Keratinocyte (primary cell): ENCODE measurements at regions not wholly inside any gene's neighbourhood (a gene's known extent, or its start where the extent isn't known, plus 50 kb on each side); places are given as distances from the start of the nearest gene placed in this dataset.

Experiments used
- DNase-seq: peaks from one replicate; pipeline ENCODE4 v3.0.0-alpha.2; 2011; ENCODE audit warnings: low read depth, missing footprints, low spot score
- FAIRE-seq: peaks from 2 replicates; lab custom pipeline; 2011; peaks lifted over from hg19 to GRCh38; lab: Jason Lieb, UNC
- H2AFZ ChIP-seq: 2 replicates; pipeline ENCODE4 v1.6.0; 2012; ENCODE audit warnings: low read length, control low read depth, inconsistent platforms; ENCODE audit not compliant: control insufficient read depth
- H3K27ac ChIP-seq: 2 replicates; pipeline ENCODE4 v1.5.1; 2011; ENCODE audit warnings: low read length; ENCODE audit not compliant: control insufficient read depth, insufficient read depth
- H3K27me3 ChIP-seq: 3 replicates; pipeline ENCODE4 v1.6.0; 2011; ENCODE audit warnings: low read length; ENCODE audit not compliant: control insufficient read depth, insufficient read depth; ENCODE audit errors: extremely low read depth
- H3K36me3 ChIP-seq, 2 experiments: 2 replicates in 1 of 2; 3 replicates in 1 of 2; pipeline ENCODE4 v1.5.1; 2011; ENCODE audit warnings: low read length in 2 of 2, mild to moderate bottlenecking in 1 of 2; ENCODE audit not compliant: control insufficient read depth in 2 of 2, insufficient read depth in 2 of 2; ENCODE audit errors: extremely low read depth in 1 of 2
- H3K4me1 ChIP-seq: 3 replicates; pipeline ENCODE4 v1.5.1; 2011; ENCODE audit warnings: low read length; ENCODE audit not compliant: control insufficient read depth, insufficient read depth; ENCODE audit errors: extremely low read depth
- H3K4me2 ChIP-seq: 3 replicates; pipeline ENCODE4 v1.6.0; 2011; ENCODE audit warnings: low read depth, low read length; ENCODE audit not compliant: control insufficient read depth, insufficient read depth; ENCODE audit errors: extremely low read depth
- H3K4me3 ChIP-seq, 3 experiments: fragments of 200-600 bp in 1 of 3; sonication (generic) in 1 of 3; 2 replicates in 2 of 3; 3 replicates in 1 of 3; pipeline ENCODE4 v1.5.1; 2011 to 2016; ENCODE audit warnings: low read length in 3 of 3, mild to moderate bottlenecking in 3 of 3, control low read depth in 2 of 3, inconsistent platforms in 1 of 3, low read depth in 1 of 3, mixed read lengths in 1 of 3, mixed run types in 1 of 3, moderate library complexity in 1 of 3; ENCODE audit not compliant: control insufficient read depth in 2 of 3, insufficient read depth in 2 of 3; ENCODE audit errors: extremely low read depth in 1 of 3
- H3K79me2 ChIP-seq: 2 replicates; pipeline ENCODE4 v1.6.0; 2012; ENCODE audit warnings: low read length; ENCODE audit not compliant: control insufficient read depth, insufficient read depth
- H3K9ac ChIP-seq: 3 replicates; pipeline ENCODE4 v1.6.0; 2011; ENCODE audit warnings: low read length; ENCODE audit not compliant: control insufficient read depth, insufficient read depth; ENCODE audit errors: extremely low read depth
- H3K9me1 ChIP-seq: 3 replicates; pipeline ENCODE4 v1.6.0; 2011; ENCODE audit warnings: low read length; ENCODE audit not compliant: control insufficient read depth, insufficient read depth; ENCODE audit errors: extremely low read depth
- H3K9me3 ChIP-seq: 2 replicates; pipeline ENCODE4 v1.5.1; 2012; ENCODE audit warnings: low read depth, low read length; ENCODE audit not compliant: control insufficient read depth
- H4K20me1 ChIP-seq: 3 replicates; pipeline ENCODE4 v1.6.0; 2011; ENCODE audit warnings: low read length; ENCODE audit not compliant: control insufficient read depth, insufficient read depth; ENCODE audit errors: extremely low read depth
- EZH2 ChIP-seq: IDR thresholded peaks from one replicate; pipeline ENCODE4 v1.6.1; 2012; ENCODE audit warnings: inconsistent platforms, mild to moderate bottlenecking, low read length, moderate library complexity
- dilution Hi-C: fragments of 300-500 bp; cut with MboI; formaldehyde crosslinking; loops from one replicate; pipeline ENCODE4 v1.7.0; 2020; ENCODE audit warnings: low sequenced_read_pairs; ENCODE audit not compliant: extremely low pct_ligation_motif_present
- TF ChIP-seq, protein P1 (sequence below), 3 experiments: IDR thresholded peaks in 1 of 3; conservative IDR thresholded peaks in 1 of 3; optimal IDR thresholded peaks in 1 of 3; 2 replicates in 2 of 3; 3 replicates in 1 of 3; pipeline versions ENCODE3 to v1.5.1; 2011; ENCODE audit warnings: low read length in 3 of 3, mild to moderate bottlenecking in 3 of 3, moderate library complexity in 2 of 3, control low read depth in 1 of 3, inconsistent platforms in 1 of 3; ENCODE audit not compliant: insufficient read depth in 2 of 3; ENCODE audit errors: extremely low read depth in 1 of 3

DNA sequence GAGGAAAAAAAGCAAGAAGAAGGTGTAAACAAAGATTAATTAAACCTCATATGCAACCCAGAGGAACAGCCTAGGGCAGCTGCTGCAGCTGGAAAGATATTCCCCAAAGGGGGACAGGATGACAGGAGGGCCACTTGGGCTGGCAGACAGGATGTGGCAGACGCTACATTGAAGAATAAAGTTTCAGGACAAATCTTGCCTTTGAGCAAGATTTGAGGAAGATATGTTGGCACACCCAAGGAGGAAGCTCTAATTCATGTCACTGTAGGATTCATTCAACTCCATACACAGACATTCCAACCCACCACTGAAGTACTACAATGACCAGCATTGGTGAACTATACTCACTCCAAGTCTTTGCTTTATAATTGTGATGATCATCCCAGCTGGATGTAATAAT is 504.0 kb downstream of the SHQ1 start:
- Histone ChIP-seq H3K36me3 (no peaks in the 10 kb centered on the region), H3K4me1 (peaks cover 60% of the 10 kb centered on the region), H4K20me1 (no peaks in the 10 kb centered on the region), H3K79me2 (no peaks in the 10 kb centered on the region), H3K9me1 (no peaks in the 10 kb centered on the region), H3K9ac (no peak overlapping the region), H3K4me3 (no peak overlapping the region), H3K27me3 (no peaks in the 10 kb centered on the region), H2AFZ (no peak overlapping the region), H3K9me3 (peaks cover 4% of the 10 kb centered on the region), H3K4me2 (no peak overlapping the region), H3K27ac (no peak overlapping the region)
- FAIRE-seq (no peak), DNase-seq (no peak)
- TF ChIP-seq, protein P1, sequence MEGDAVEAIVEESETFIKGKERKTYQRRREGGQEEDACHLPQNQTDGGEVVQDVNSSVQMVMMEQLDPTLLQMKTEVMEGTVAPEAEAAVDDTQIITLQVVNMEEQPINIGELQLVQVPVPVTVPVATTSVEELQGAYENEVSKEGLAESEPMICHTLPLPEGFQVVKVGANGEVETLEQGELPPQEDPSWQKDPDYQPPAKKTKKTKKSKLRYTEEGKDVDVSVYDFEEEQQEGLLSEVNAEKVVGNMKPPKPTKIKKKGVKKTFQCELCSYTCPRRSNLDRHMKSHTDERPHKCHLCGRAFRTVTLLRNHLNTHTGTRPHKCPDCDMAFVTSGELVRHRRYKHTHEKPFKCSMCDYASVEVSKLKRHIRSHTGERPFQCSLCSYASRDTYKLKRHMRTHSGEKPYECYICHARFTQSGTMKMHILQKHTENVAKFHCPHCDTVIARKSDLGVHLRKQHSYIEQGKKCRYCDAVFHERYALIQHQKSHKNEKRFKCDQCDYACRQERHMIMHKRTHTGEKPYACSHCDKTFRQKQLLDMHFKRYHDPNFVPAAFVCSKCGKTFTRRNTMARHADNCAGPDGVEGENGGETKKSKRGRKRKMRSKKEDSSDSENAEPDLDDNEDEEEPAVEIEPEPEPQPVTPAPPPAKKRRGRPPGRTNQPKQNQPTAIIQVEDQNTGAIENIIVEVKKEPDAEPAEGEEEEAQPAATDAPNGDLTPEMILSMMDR (optimal IDR thresholded peaks at IDR 0.05 in 1 of 3, IDR thresholded peaks at IDR 0.05 in 1 of 3, conservative IDR thresholded peaks at IDR 0.05 in 1 of 3; ENCODE audit: extremely low read depth in 1 of 3, insufficient read depth in 2 of 3, low read length in 3 of 3), result no peak
- no peak for TF ChIP-seq EZH2
- dilution Hi-C loops, result no loop called here

DNA sequence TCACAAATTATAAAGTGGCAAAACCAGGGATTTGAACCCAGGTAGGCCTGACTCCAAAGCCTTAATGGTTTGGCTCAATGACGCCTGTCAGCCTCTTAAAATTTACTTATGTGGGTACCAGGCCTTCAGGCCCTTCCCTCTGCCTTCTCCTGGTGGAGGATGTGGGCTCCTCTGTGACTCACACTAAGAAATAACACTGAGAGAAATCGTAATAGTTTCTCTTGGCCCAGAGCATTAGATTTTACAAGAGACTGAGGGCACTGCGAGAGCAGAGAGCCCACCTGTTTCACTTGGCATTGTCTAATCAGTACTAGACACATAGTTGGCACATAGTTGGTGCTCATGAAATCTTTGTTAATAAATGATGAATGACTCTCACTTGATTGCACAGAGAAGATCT is 505.2 kb downstream of the SHQ1 start:
- Histone ChIP-seq H3K4me1 (peaks cover 66% of the 10 kb centered on the region), H3K4me2 (no peak overlapping the region), H3K27ac (no peak overlapping the region), H3K36me3 (no peaks in the 10 kb centered on the region), H3K9me3 (peaks cover 8% of the 10 kb centered on the region), H3K79me2 (no peaks in the 10 kb centered on the region), H3K4me3 (no peak overlapping the region), H3K9me1 (no peaks in the 10 kb centered on the region), H2AFZ (no peak overlapping the region), H3K27me3 (no peaks in the 10 kb centered on the region), H4K20me1 (no peaks in the 10 kb centered on the region), H3K9ac (no peak overlapping the region)
- dilution Hi-C loops, result no loop called here
- FAIRE-seq, result peak; percentile 76
- DNase-seq, result no peak
- TF ChIP-seq, protein P1 (optimal IDR thresholded peaks at IDR 0.05 in 1 of 3, IDR thresholded peaks at IDR 0.05 in 1 of 3, conservative IDR thresholded peaks at IDR 0.05 in 1 of 3; ENCODE audit: extremely low read depth in 1 of 3, insufficient read depth in 2 of 3, low read length in 3 of 3), result no peak
- no peak for TF ChIP-seq EZH2
